Ramos (cell line): ENCODE measurements at regions not wholly inside any gene's neighbourhood (a gene's known extent, or its start where the extent isn't known, plus 50 kb on each side); places are given as distances from the start of the nearest gene placed in this dataset.

Experiments
- in situ Hi-C: fragments of 300-500 bp; cut with MboI; formaldehyde crosslinking; loops from one replicate; pipeline ENCODE4 v1.14.3; 2022; ENCODE audit warnings: low sequenced_read_pairs; ENCODE audit not compliant: unreplicated experiment

DNA sequence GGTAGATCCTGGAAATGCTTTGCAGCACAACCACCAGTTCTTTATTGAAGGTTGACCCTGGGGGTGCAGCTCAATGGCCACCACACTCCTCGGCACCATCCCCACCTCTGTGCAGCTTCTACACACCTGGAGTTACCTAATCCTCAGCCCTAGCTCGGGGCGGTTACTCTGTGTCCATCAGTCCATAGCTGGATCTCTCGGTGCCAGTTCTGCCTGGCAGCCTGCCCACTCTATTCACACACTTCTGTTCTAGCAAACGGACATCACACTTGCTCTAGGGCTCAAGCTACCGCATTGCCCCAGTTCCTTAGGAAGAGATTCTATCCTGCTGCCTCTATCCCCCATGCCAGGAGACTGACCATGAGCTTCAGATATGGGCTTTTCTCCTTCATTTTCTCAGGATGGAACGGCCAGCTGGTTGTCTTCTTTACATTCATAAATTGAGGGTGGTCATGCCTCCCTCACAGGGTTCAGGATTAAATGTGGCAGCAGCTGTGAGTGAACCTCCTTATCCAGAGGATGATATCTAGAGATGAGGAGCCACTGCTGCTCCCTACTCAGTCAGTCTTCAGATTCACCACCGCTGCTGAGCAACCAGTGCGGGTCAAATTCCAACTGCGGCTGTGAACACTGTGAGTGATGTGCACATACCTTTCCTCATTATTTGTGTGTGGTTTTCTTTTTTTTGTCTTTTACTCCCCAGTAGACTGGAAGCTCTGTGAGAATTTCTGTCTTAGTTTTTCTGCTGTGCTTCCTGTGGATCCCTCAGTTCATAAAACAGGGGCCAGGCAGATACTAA, 66.9 kb upstream of the TRIB2 start:
- in situ Hi-C loops = no loop called here

DNA sequence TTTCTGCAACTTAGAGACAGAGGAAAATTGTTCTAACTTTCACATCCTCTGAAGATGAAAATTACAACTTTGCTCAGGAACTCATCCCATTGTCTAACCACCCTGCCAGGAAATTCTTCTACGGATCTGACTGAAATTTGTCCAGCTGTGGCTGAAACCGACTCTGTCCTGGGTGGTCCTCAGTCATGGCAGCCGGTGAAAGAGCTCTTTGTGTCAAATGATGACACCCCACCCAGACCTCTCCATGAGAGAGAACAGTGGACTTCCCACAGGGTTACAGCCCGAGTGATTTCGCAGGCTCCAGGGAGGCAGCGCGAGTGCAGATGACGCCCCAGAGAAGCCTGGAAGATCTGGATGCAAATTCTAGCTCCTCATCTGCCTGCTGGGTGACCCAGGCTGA, 65.1 kb upstream of the TRIB2 start:
- in situ Hi-C loops = no loop called here

DNA sequence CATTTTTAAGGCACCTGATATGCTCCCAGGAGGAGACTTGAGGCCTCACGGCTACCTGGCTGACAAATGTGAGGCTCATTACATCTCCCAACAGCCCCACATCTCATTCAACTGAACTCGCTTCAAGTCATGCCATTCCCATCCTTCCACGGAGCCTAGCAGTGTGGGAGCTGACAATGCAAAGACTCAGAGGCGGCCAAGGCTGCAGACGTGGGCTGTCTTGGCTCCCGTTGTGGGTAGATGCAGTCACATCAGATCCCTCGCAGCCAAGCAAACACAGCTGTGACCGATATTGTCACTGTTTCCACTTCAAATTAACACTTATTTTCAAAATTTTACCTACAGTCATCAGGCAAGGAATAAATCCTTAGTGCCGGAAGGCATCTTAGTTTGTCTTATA, 64.0 kb upstream of the TRIB2 start:
- in situ Hi-C loops = no loop called here

DNA sequence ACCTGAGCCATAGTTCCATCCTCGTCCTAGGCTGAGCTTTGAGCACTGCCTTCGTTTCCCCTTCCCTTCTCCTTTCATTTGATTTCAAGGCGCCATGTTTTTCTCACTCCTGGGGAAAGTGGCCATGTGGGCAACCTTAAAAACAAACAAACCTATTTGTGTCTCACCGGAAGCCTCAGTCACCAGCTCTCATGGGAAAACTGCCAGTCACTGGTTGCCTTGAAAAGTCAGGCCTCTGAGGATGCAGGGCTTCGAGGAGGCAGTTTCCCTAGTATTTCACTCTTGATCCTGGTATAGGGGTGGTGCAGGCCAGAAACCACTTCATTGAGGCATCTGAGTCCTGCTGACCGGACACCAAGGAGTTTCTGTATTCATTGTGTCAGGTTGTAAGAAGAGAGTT, 59.2 kb upstream of the TRIB2 start:
- in situ Hi-C loops = no loop called here

DNA sequence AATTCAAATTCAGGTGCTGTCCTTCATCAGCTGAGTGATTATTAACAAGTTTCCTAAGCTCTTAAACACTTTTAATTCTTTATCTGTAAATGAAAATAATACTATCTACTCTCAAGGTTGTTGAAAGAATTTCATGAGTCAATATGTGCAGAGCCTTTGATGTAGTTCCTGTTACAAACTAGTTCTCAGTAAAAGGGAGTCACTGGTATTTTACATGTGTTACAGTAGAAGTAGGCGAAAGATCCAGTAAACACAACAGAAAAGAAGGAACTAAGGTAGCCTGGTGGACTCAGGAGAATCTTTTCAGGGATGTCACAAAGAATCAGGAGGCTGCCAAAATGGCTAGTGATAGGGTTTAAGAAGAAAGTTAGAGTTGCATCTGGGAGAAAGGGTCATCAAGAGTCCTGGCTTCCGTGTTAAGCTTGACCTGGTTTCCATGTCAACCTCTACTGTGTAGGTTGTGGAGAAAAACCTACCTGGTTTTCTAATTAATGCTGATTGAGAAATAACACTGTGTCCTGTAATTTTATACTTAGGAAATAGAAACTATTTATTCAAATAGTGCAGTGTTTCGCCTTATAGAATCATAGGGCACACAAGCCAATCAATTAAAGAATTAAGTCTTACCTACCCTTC, 58.3 kb upstream of the TRIB2 start:
- in situ Hi-C loops = no loop called here

DNA sequence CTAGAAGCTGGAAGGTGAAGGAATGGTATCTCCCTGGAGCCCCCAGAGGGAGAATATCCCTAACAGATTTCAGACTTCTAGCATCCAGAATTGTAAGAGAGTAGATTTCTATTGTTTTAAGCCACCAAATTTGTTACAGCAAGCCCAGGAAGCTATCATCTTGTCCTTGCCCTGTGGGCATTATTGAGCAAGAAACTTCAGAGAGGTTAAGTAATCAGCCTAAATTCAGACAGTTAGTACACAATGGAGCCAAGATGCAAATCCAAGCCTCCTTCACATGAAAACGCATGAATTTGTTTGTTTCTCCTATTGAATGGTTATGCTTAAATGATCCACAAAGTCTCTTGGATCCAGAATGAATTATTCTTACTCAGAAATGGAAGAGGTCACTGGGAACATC, 55.2 kb upstream of the TRIB2 start:
- in situ Hi-C loops = no loop called here

DNA sequence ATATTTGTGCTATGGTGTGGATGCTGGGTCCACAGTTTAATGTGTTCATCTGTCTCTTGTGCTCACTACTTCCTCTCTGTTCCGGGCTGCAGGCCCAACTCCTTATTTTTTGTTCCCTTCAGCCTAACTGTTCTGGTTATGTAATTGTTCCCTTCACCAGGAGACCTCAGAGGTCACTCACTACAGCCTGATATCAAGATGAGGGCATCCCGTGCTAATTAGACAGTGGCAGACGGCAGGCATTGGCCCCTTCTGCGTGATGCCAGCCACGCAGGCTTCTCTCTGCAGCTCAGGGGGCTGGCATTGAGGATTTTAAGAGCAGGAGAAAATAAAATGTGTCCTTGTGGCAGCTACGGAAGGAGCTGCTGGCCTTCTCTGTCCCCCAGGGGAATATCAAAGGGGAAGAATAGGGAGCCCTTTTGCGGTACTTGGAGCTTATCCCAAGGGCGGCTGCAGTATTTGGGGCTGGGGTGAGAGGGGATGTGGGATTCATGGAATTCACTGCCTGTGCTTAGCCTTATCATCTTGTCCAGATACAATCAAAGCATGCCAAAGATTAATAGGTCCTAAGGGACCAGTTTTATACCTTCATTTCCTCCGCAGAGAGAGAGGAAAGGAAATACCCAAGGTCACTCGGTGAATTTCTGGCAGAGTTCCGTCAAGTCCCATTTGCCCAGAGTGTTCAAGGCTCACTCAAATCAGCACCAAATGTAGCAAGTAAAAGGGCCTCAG, 53.3 kb upstream of the TRIB2 start:
- in situ Hi-C loops = no loop called here

DNA sequence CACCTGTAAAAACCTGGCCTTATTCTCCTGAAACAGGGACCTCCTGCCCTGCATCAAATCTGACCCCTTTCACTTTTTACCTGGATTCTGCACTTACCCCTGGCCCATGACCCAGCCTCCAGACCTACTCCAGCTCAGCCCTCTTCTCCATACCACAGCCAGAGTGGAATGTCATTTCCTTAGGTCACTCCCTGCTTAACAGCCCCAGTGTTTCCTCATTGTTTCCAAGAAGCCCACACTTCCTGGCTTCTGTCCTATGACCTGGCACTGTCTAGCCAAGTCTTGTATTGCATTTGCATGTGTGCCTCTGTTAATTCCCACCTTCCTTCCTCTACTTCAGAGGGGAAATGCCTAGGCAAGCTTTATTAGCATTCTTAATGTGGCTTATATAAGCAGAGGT, 51.4 kb upstream of the TRIB2 start:
- in situ Hi-C loops = no loop called here

DNA sequence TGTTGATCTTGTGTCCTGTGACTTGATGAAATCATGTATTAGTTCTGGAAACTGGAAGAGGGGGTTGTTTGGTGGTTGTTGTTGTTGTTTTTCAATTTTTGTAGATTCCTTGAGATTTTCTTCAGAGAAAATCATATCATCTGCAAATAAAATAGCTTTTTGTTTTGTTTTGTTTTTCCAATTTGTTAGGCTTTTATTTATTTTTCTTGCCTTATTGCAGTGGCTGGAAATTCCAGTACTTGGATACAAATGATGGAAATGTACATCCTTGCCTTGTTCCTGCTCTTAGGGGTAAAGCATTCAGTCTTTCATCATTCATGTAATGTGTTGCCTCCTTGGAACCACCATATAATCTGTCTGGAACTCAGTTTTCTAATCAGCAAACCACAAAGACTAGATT, 50.3 kb upstream of the TRIB2 start:
- in situ Hi-C loops = no loop called here
